Endothelial cell of umbilical vein (primary cell): ENCODE measurements at regions not wholly inside any gene's neighbourhood (a gene's known extent, or its start where the extent isn't known, plus 50 kb on each side); places are given as distances from the start of the nearest gene placed in this dataset.

Source experiments
- BruUV-seq: library from RNA; stranded (reverse); fragments of 400-500 nt; replicated peaks from 2 replicates; lab custom pipeline; 2021; lab: Mats Ljungman, UMichigan
- CTCF ChIA-PET: fragments of 300-600, 350-600 bp; sonication (Branson Sonifier 250); formaldehyde crosslinking; loops from one replicate; lab custom pipeline; 2021; ENCODE audit warnings: antibody characterized with exemption, inconsistent platforms; lab: Charles Lee
- POLR2A ChIA-PET: fragments of 300-600, 350-600 bp; sonication (Branson Sonifier 250); formaldehyde crosslinking; loops from one replicate; lab custom pipeline; 2021; ENCODE audit warnings: antibody characterized with exemption, inconsistent platforms; lab: Charles Lee
- DNase-seq: peaks from one replicate; pipeline ENCODE4 v3.0.0-alpha.2; 2011; ENCODE audit warnings: low read depth, low spot score
- FAIRE-seq: peaks from 2 replicates; lab custom pipeline; 2011; peaks lifted over from hg19 to GRCh38; lab: Jason Lieb, UNC
- H2AFZ ChIP-seq: 2 replicates; pipeline ENCODE4 v1.6.0; 2012; ENCODE audit warnings: low read depth, low read length, control low read depth, inconsistent platforms
- H3K27ac ChIP-seq: 2 replicates; pipeline ENCODE4 v1.5.1; 2011; ENCODE audit warnings: low read depth, mild to moderate bottlenecking, control low read depth, low read length, moderate library complexity; ENCODE audit not compliant: insufficient read depth
- H3K27me3 ChIP-seq, 2 experiments: 2 replicates each; pipeline versions ENCODE4 v1.6.0 to v1.6.1; 2011; ENCODE audit warnings: low read length in 2 of 2, mixed read lengths in 1 of 2; ENCODE audit not compliant: control insufficient read depth in 2 of 2, insufficient read depth in 2 of 2
- H3K36me3 ChIP-seq, 2 experiments: 2 replicates in 1 of 2; 3 replicates in 1 of 2; pipeline ENCODE4 v1.5.1; 2011; ENCODE audit warnings: low read length in 2 of 2, mild to moderate bottlenecking in 1 of 2, moderate library complexity in 1 of 2; ENCODE audit not compliant: control insufficient read depth in 2 of 2, insufficient read depth in 2 of 2; ENCODE audit errors: extremely low read depth in 1 of 2
- H3K4me1 ChIP-seq: 3 replicates; pipeline ENCODE4 v1.5.1; 2011; ENCODE audit warnings: mild to moderate bottlenecking, low read length; ENCODE audit not compliant: control insufficient read depth, insufficient read depth; ENCODE audit errors: extremely low read depth
- H3K4me2 ChIP-seq: 2 replicates; pipeline ENCODE4 v1.6.1; 2011; ENCODE audit warnings: low read length, control low read depth, mixed read lengths; ENCODE audit not compliant: insufficient read depth
- H3K4me3 ChIP-seq, 3 experiments: fragments of 200-600 bp in 1 of 3; sonication (generic), shearing (Covaris generic) in 1 of 3; replicated peaks in 1 of 3; 2 replicates each; pipeline ENCODE4 v1.5.1; 2011 to 2016; ENCODE audit warnings: control low read depth in 3 of 3, low read length in 3 of 3, mild to moderate bottlenecking in 2 of 3, inconsistent platforms in 1 of 3, low read depth in 1 of 3, moderate library complexity in 1 of 3; ENCODE audit not compliant: insufficient read depth in 1 of 3
- H3K79me2 ChIP-seq: 2 replicates; pipeline ENCODE4 v1.6.0; 2012; ENCODE audit warnings: low read length, inconsistent platforms; ENCODE audit not compliant: control insufficient read depth, insufficient read depth
- H3K9ac ChIP-seq: replicated peaks from 2 replicates; pipeline ENCODE3; 2011; ENCODE audit warnings: low read length, control low read depth; ENCODE audit not compliant: insufficient read depth; ENCODE audit errors: extremely low read depth
- H3K9me1 ChIP-seq: replicated peaks from 3 replicates; pipeline ENCODE4 v1.6.0; 2011; ENCODE audit warnings: mild to moderate bottlenecking, low read length; ENCODE audit not compliant: control insufficient read depth, insufficient read depth; ENCODE audit errors: extremely low read depth
- H3K9me3 ChIP-seq: replicated peaks from 2 replicates; pipeline ENCODE4 v1.5.1; 2012; ENCODE audit warnings: low read length, inconsistent platforms; ENCODE audit not compliant: control insufficient read depth, insufficient read depth
- H4K20me1 ChIP-seq: replicated peaks from 2 replicates; pipeline ENCODE3; 2011; ENCODE audit warnings: mild to moderate bottlenecking, low read length; ENCODE audit not compliant: control insufficient read depth, insufficient read depth; ENCODE audit errors: extremely low read depth
- CTCF ChIP-seq, 2 donors: IDR thresholded peaks; 1 replicate in 1 of 2; 2 replicates in 1 of 2; pipeline ENCODE4 v1.5.1; 2011; ENCODE audit warnings: low read length in 2 of 2, mild to moderate bottlenecking in 2 of 2, moderate library complexity in 2 of 2, control low read depth in 1 of 2, inconsistent platforms in 1 of 2, low read depth in 1 of 2; ENCODE audit not compliant: insufficient read depth in 1 of 2; ENCODE audit errors: extremely low read depth in 1 of 2
- EZH2 ChIP-seq: IDR thresholded peaks from 2 replicates; pipeline ENCODE4 v1.6.1; 2012; ENCODE audit warnings: borderline replicate concordance, low read depth, mild to moderate bottlenecking, moderate library complexity, low read length, inconsistent platforms; ENCODE audit not compliant: severe bottlenecking
- FOS ChIP-seq: IDR thresholded peaks from 2 replicates; pipeline ENCODE4 v1.6.1; 2011; ENCODE audit warnings: mild to moderate bottlenecking, low read length, moderate library complexity, borderline replicate concordance; ENCODE audit not compliant: insufficient read depth
- GATA2 ChIP-seq: IDR thresholded peaks from 2 replicates; pipeline ENCODE4 v1.7.0; 2011; ENCODE audit warnings: low read depth, mild to moderate bottlenecking, moderate library complexity, mixed read lengths, low read length; ENCODE audit not compliant: insufficient read length, insufficient read depth
- MAX ChIP-seq: IDR thresholded peaks from 2 replicates; pipeline ENCODE4 v1.6.1; 2011; ENCODE audit not compliant: insufficient read depth, insufficient read length
- MYC ChIP-seq: IDR thresholded peaks from one replicate; pipeline ENCODE4 v1.6.1; 2011; ENCODE audit warnings: mild to moderate bottlenecking, low read depth, low read length
- POLR2A ChIP-seq: IDR thresholded peaks from 2 replicates; pipeline ENCODE4 v1.6.1; 2012; ENCODE audit warnings: low read depth, mild to moderate bottlenecking, control low read depth, low read length
- POLR2AphosphoS5 ChIP-seq: IDR thresholded peaks from 2 replicates; pipeline ENCODE4 v1.6.1; 2012; ENCODE audit warnings: low read depth, mild to moderate bottlenecking, control low read depth, low read length, moderate library complexity; ENCODE audit not compliant: insufficient read depth
- dilution Hi-C: fragments of 300-500 bp; cut with MboI; formaldehyde crosslinking; loops from one replicate; pipeline ENCODE4 v1.15.0; 2019; ENCODE audit warnings: low sequenced_read_pairs; ENCODE audit not compliant: extremely low pct_ligation_motif_present
- intact Hi-C: fragments of 100-400 bp; cut with micrococcal nuclease; formaldehyde crosslinking; loops from one replicate; pipeline ENCODE4 v1.10.0; 2022

- no TSS peak for BruUV-seq
- no peak overlapping the region for H3K4me2 ChIP-seq
- intact Hi-C loops, result no loop called here
These were observed 69.8 kb upstream of the TTC29 start for GRCh38 chr4:147015491-147015890.

More at GRCh38 chr4:147015491-147015890, 69.8 kb upstream of the TTC29 start:
- no peaks in the 10 kb centered on the region for H3K9me3 ChIP-seq
- FAIRE-seq (peak; percentile 26), DNase-seq (no peak)
- ChIA-PET POLR2A (no interaction called here), CTCF (interaction anchor here (0.7 to 11.4 kb wide), 3 partner anchors 10 to 851 kb away, joined by 4 to 447 read pairs (median 8); no protein-coding TSS in a partner anchor)
- dilution Hi-C loops, result no loop called here
- H3K9me1 ChIP-seq, result no peaks in the 10 kb centered on the region
- no peaks in the 10 kb centered on the region for H3K4me1 ChIP-seq
- H3K79me2 ChIP-seq, result no peaks in the 10 kb centered on the region
- H3K27ac ChIP-seq, result no peak overlapping the region
- H3K9ac ChIP-seq, result no peak overlapping the region
- no peak overlapping the region for H3K4me3 ChIP-seq
- H4K20me1 ChIP-seq, result no peaks in the 10 kb centered on the region
- H3K36me3 ChIP-seq, result no peaks in the 10 kb centered on the region
- no peak for TF ChIP-seq POLR2A
- no peak for TF ChIP-seq EZH2
- no peak for TF ChIP-seq MAX
- TF ChIP-seq CTCF (IDR thresholded peaks at IDR 0.05; ENCODE audit: extremely low read depth in 1 of 2, insufficient read depth in 1 of 2, low read depth in 1 of 2, low read length in 2 of 2), result no peak
- no peak for TF ChIP-seq MYC
- TF ChIP-seq GATA2, result no peak
- no peak for TF ChIP-seq POLR2AphosphoS5
- TF ChIP-seq FOS, result no peak
- H2AFZ ChIP-seq, result no peak overlapping the region
- peaks cover 10 to 11% of the 10 kb centered on the region in 2 experiments for H3K27me3 ChIP-seq
